HepG2 (cell line): ENCODE measurements at regions not wholly inside any gene's neighbourhood (a gene's known extent, or its start where the extent isn't known, plus 50 kb on each side); places are given as distances from the start of the nearest gene placed in this dataset.

Source experiments
- ATAC-seq: fragments of 200-7000 bp; cut with Tn5 transposase; 3 replicates; pipeline ENCODE4 v1.9.1; 2020; ENCODE audit warnings: mild to moderate bottlenecking, moderate library complexity
- BruUV-seq: library from RNA; stranded (reverse); fragments of 400-500 nt; replicated peaks from 2 replicates; lab custom pipeline; 2021; lab: Mats Ljungman, UMichigan
- CTCF ChIA-PET: fragments of 300-600 bp; formaldehyde crosslinking; extraction: SDS; loops from one replicate; lab custom pipeline; 2021; ENCODE audit warnings: low total read pairs, inconsistent platforms, low intra/inter-chr PET ratio; lab: Yijun Ruan, JAX
- POLR2A ChIA-PET: fragments of 350-600 bp; sonication (Branson Sonifier 250); formaldehyde crosslinking; loops from one replicate; lab custom pipeline; 2020; ENCODE audit warnings: antibody characterized with exemption, inconsistent platforms; lab: Yijun Ruan, JAX
- DNase-seq: peaks from one replicate; pipeline ENCODE4 v3.0.0-alpha.2; 2015; ENCODE audit warnings: low spot score
- FAIRE-seq: peaks from 3 replicates; lab custom pipeline; 2011; peaks lifted over from hg19 to GRCh38; lab: Jason Lieb, UNC
- H2AFZ ChIP-seq: one replicate; pipeline ENCODE4 v1.6.1; 2011; ENCODE audit warnings: low read length, inconsistent platforms
- H3K27ac ChIP-seq: fragments of 300-600 bp; 3 replicates; pipeline ENCODE4 v1.8.0; 2011; ENCODE audit warnings: mixed run types, mild to moderate bottlenecking, mixed read lengths, low read length, inconsistent platforms; ENCODE audit not compliant: insufficient read depth; ENCODE audit errors: extremely low read length
- H3K27me3 ChIP-seq, 2 experiments: fragments of 200-600 bp in 1 of 2; 2 replicates in 1 of 2; 3 replicates in 1 of 2; pipeline versions ENCODE4 v1.6.0 to v1.8.0; 2011; ENCODE audit warnings: low read length in 2 of 2, mild to moderate bottlenecking in 2 of 2, moderate library complexity in 2 of 2, inconsistent platforms in 1 of 2; ENCODE audit not compliant: insufficient read depth in 2 of 2, control insufficient read depth in 1 of 2
- H3K36me3 ChIP-seq, 2 experiments: fragments of 200-600 bp in 1 of 2; replicated peaks in 1 of 2; 2 replicates in 1 of 2; 3 replicates in 1 of 2; pipeline versions ENCODE4 v1.5.1 to v1.8.0; 2011; ENCODE audit warnings: low read length in 2 of 2, inconsistent platforms in 1 of 2; ENCODE audit not compliant: insufficient read depth in 2 of 2, control insufficient read depth in 1 of 2
- H3K4me1 ChIP-seq: 2 replicates; pipeline ENCODE4 v1.5.1; 2012; ENCODE audit warnings: low read length, inconsistent platforms; ENCODE audit not compliant: insufficient read depth
- H3K4me2 ChIP-seq: 2 replicates; pipeline ENCODE4 v1.6.0; 2011; ENCODE audit warnings: low read depth, low read length, inconsistent platforms
- H3K4me3 ChIP-seq, 3 experiments: fragments of 200-600 bp in 1 of 3; sonication (generic), shearing (Covaris generic) in 1 of 3; replicated peaks in 1 of 3; 2 replicates each; pipeline ENCODE4 v1.5.1; 2011 to 2016; ENCODE audit warnings: low read length in 3 of 3, inconsistent platforms in 2 of 3, low read depth in 2 of 3, mild to moderate bottlenecking in 2 of 3, control low read depth in 1 of 3, mixed read lengths in 1 of 3; ENCODE audit not compliant: insufficient read depth in 1 of 3
- H3K79me2 ChIP-seq: one replicate; pipeline ENCODE4 v1.6.1; 2011; ENCODE audit warnings: low read length, inconsistent platforms; ENCODE audit not compliant: insufficient read depth
- H3K9ac ChIP-seq: 2 replicates; pipeline ENCODE4 v1.6.0; 2011; ENCODE audit warnings: mild to moderate bottlenecking, low read depth, low read length, inconsistent platforms; ENCODE audit not compliant: insufficient read depth
- H3K9me3 ChIP-seq: 2 replicates; pipeline ENCODE4 v1.5.1; 2012; ENCODE audit warnings: mild to moderate bottlenecking, low read length
- H4K20me1 ChIP-seq: 2 replicates; pipeline ENCODE4 v1.6.0; 2011; ENCODE audit warnings: inconsistent platforms, mild to moderate bottlenecking, low read length, moderate library complexity; ENCODE audit not compliant: insufficient read depth
- ATF7 ChIP-seq, 2 experiments: fragments of 450-650 bp in 1 of 2; sonication (generic) in 1 of 2; formaldehyde crosslinking in 1 of 2; IDR thresholded peaks; 2 replicates each; pipeline versions ENCODE4 v1.4.0 to v1.6.1; 2016 to 2020; ENCODE audit warnings: antibody characterized with exemption in 1 of 2, mild to moderate bottlenecking in 1 of 2, missing genetic modification reagents in 1 of 2
- FIP1L1 ChIP-seq: fragments of 200-400 bp; formaldehyde crosslinking; IDR thresholded peaks from 2 replicates; pipeline ENCODE4 v1.6.1; 2018; ENCODE audit warnings: low read depth, mild to moderate bottlenecking, low read length, moderate library complexity, borderline replicate concordance; ENCODE audit not compliant: insufficient read depth
- FOXA3 ChIP-seq: IDR thresholded peaks from 2 replicates; pipeline ENCODE4 v1.6.1; 2016; ENCODE audit warnings: missing genetic modification reagents, missing compliant biosample characterization
- GRHL1 ChIP-seq: sonication (generic); formaldehyde crosslinking; conservative IDR thresholded peaks from 2 replicates; pipeline ENCODE4 v1.8.0; 2022; ENCODE audit warnings: missing genetic modification reagents
- ZNF256 ChIP-seq: sonication (generic); formaldehyde crosslinking; conservative IDR thresholded peaks from 2 replicates; pipeline ENCODE4 v1.4.0; 2020; ENCODE audit warnings: missing genetic modification reagents
- ZNF770 ChIP-seq: sonication (generic); formaldehyde crosslinking; IDR thresholded peaks from 2 replicates; pipeline ENCODE4 v1.5.0; 2020; ENCODE audit warnings: mild to moderate bottlenecking, missing genetic modification reagents
- WGBS: methylation state at CpG from one replicate; pipeline ENCODE4 v1.1.6; 2017; ENCODE audit warnings: low lambda C conversion rate; 5-methylcytosine and 5-hydroxymethylcytosine counted together
- in situ Hi-C: cut with HindIII; loops from 2 replicates; pipeline ENCODE4 v1.10.0; 2017; ENCODE audit warnings: low pct_unique_long_range_greater_than_20kb; ENCODE audit not compliant: extremely low pct_ligation_motif_present
- intact Hi-C: fragments of 100-400 bp; cut with micrococcal nuclease; formaldehyde crosslinking; loops from one replicate; pipeline ENCODE4 v1.10.0; 2022; ENCODE audit not compliant: unreplicated experiment
- TF ChIP-seq, protein P1 (sequence below): sonication (generic); formaldehyde crosslinking; IDR thresholded peaks from 2 replicates; pipeline ENCODE4 v1.5.0; 2020; ENCODE audit warnings: missing genetic modification reagents, mild to moderate bottlenecking, borderline replicate concordance

- Histone ChIP-seq H3K36me3 (no peaks in the 10 kb centered on the region), H3K4me2 (no peak overlapping the region), H3K9ac (no peak overlapping the region), H3K27ac (no peak overlapping the region), H4K20me1 (no peaks in the 10 kb centered on the region), H2AFZ (no peak overlapping the region), H3K79me2 (no peaks in the 10 kb centered on the region), H3K4me1 (0 out of 2 replicates have a peak, but pooled peaks cover 8% of the 10 kb centered on the region), H3K4me3 (no peak overlapping the region), H3K9me3 (no peaks in the 10 kb centered on the region), H3K27me3 (no peaks in the 10 kb centered on the region)
- FAIRE-seq = no peak
- ChIA-PET POLR2A (no interaction called here), CTCF (no interaction called here)
- no TSS peak for BruUV-seq
- WGBS = 41% methylated on average over 6 of the region's 6 CpGs
- in situ Hi-C loops = no loop called here
- intact Hi-C loops = no loop called here
- no peak for DNase-seq
- no peak for ATAC-seq
- TF ChIP-seq ATF7 (IDR thresholded peaks at IDR 0.05) (peak; percentile 39; the same call in 1 of the 2 replicates), ATF7 (CRISPR knock-in tag; IDR thresholded peaks at IDR 0.05) (no peak), FOXA3 (no peak), ZNF770 (CRISPR knock-in tag) (no peak), FIP1L1 (no peak), ZNF256 (CRISPR knock-in tag) (no peak)
These were observed 104.3 kb upstream of the RAPGEF2 start for GRCh38 chr4:158998624-158999023.

GRCh38 chr4:158999166-158999682, 103.7 kb upstream of the RAPGEF2 start:
- in situ Hi-C loops = no loop called here
- Histone ChIP-seq H3K27me3 (no peaks in the 10 kb centered on the region), H3K79me2 (no peaks in the 10 kb centered on the region), H3K4me1 (0 out of 2 replicates have a peak, but pooled peaks cover 8% of the 10 kb centered on the region), H3K36me3 (no peaks in the 10 kb centered on the region)
- no peak for DNase-seq
- TF ChIP-seq, protein P1, sequence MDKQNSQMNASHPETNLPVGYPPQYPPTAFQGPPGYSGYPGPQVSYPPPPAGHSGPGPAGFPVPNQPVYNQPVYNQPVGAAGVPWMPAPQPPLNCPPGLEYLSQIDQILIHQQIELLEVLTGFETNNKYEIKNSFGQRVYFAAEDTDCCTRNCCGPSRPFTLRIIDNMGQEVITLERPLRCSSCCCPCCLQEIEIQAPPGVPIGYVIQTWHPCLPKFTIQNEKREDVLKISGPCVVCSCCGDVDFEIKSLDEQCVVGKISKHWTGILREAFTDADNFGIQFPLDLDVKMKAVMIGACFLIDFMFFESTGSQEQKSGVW (CRISPR knock-in tag) = no peak
- no peak for TF ChIP-seq GRHL1 (CRISPR knock-in tag)
- TF ChIP-seq, all 625 proteins: peak for 0
- CTCF ChIA-PET = no interaction called here
- no peak for ATAC-seq
- H3K9ac ChIP-seq = no peak overlapping the region
- POLR2A ChIA-PET = no interaction called here
- intact Hi-C loops = no loop called here
- H3K4me2 ChIP-seq = no peak overlapping the region
- H4K20me1 ChIP-seq = no peaks in the 10 kb centered on the region
- FAIRE-seq = no peak
- H2AFZ ChIP-seq = no peak overlapping the region
- H3K4me3 ChIP-seq = no peak overlapping the region
- H3K27ac ChIP-seq = no peak overlapping the region
- no peaks in the 10 kb centered on the region for H3K9me3 ChIP-seq
- BruUV-seq = no TSS peak
